ENCODE measurements at regions not wholly inside any gene's neighbourhood (a gene's known extent, or its start where the extent isn't known, plus 50 kb on each side); places are given as distances from the start of the nearest gene placed in this dataset.

- TF ChIP-seq POLR2A (IDR thresholded peaks at IDR 0.05; ENCODE audit: low read depth, low read length) (no peak), POLR2AphosphoS5 (IDR thresholded peaks at IDR 0.05; ENCODE audit: low read depth, low read length) (no peak)
These were observed 398.2 kb upstream of the SEL1L start for GRCh38 chr14:81931828-81932227.
